ENCODE measurements at regions not wholly inside any gene's neighbourhood (a gene's known extent, or its start where the extent isn't known, plus 50 kb on each side); places are given as distances from the start of the nearest gene placed in this dataset.

- no peak for DNase-seq (ENCODE audit: low spot score)
Observed at GRCh38 chr1:29457496-29458368, 221.4 kb downstream of the PTPRU start.

DNA sequence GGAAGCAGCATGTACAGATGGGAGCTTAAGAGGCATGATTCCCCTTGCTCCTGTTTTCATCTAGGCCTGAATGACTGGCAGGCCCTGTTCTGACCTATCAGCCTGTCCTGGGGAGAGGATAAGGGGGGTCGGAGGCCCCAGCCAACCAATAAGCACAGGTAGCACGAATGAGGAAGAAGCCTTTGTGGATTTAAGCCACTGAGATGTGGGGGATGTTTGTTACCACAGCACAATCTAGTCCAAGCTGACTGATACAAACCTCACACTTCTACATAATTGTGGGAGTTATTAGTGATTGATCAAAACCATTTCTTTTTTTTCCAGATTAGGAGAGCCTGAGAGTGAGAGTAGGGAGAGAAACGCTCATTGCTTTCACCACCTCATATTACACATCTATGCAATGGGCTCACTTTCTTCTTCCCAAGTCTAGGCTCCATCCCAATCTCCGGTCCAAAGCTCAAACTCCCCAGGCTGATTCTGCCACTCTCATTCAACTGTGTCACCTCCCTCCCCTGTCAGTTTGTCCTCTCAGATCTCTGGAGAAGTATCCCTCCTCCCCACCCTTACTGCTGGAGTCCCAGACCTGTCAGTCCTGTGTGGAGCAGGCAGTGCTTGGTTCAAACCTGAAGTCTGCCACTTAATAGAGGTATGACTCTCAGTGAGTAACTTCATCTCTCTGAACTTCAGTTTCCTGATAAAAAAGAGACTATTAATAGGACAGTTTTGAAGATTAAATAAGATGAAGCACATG lies 220.5 kb downstream of the PTPRU start:
- no peak for DNase-seq (ENCODE audit: low spot score)

DNA sequence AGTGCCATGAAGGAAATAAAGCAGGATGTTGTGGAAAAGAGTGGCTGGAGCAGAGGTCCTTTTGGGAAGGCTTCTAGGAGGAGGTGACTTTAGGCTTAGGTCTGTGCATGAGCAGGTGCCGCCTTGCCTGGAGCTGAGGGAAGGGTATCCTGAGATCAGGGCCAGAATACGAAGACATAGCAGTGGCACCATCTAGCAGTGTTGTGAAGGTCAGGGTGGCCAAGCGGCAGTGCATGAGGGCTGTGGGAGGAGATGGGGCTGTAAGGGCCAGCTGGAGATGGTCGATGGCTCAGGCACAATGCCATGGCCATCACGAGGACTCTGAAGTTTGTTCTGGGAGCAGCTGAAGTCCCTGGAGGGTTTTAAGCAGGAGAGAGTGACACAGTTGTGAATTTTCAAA lies 219.5 kb downstream of the PTPRU start:
- DNase-seq (ENCODE audit: low spot score) = no peak

- no peak for DNase-seq (ENCODE audit: low spot score)
Observed at GRCh38 chr1:29454616-29455380, 218.5 kb downstream of the PTPRU start.

DNA sequence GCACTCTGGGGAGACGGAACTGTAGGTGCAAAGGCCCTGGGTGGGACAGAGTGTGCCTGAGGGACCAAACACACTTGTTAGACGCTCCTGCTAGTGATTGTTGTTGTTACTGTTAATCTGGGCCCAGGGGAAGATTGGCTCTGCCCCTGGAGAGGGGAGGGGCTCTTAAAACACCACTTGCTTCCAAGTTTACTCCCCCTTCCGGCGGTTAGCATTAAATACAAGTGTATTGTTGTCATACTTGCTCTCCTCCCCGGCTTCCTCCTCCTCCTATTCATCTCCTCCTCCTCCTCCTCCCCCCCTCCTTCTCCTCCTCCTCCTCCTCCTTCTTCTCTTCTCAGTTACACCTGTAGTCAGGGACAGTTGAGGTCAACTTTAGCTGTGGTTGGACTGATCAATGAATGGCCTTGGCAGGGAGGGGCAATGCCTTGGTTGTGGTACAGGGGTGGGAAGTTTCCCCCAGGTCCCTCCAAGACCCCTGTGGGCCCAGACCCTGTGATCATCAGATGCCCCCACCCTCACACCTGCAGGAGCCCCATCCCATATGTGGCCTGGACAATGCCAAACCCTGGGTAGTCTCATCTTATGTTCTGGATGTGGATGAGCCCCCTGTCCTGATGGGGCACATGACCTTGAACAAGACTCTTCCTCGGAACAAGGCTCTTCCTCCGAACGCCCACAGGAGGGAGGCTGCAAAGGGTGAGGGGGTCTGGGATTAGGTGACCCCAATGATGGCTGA lies 217.3 kb downstream of the PTPRU start:
- peak; percentile 38 for DNase-seq (ENCODE audit: low spot score)

DNA sequence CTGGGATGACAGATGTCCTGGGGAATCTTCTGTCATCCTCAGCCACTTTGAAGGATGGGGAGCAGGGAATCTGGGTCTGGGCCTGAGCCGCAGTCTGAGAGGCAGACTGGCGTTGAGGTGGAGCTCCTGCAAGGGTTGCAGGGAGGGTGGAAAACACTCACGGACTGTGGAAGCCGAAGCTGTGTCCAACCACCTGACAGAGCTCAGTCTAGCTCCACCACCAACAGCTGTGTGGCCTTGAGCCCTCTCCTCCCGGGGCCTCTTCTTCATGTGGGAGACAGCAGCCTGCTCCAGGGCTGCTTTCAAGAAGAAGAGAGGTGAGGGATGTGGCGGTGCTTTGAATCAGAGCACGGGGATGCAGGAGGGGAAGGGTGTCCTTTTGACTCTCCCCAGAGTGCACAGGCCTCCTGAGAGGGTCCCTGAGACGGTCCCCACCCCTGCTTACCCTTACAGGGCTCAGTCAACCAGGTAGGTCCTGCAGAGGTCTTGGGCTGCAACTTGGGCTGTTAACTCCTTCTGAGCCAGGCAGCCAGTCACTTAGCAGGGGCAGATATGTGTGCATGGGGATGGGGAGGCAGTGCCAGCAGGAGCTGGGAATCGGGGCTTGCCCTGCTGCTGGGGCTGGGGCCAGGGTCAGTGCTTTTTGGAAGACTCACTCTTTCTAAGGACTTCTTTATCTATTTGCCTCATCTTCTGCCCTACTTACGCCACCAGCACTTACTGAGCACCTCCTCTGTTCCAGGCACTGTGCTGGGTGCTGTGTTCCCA lies 216.3 kb downstream of the PTPRU start:
- no peak for DNase-seq (ENCODE audit: low spot score)

GRCh38 chr1:29451368-29451892 lies 215.1 kb downstream of the PTPRU start:
- DNase-seq (ENCODE audit: low spot score) = no peak

- DNase-seq (ENCODE audit: low spot score) = no peak
Observed at GRCh38 chr1:29450591-29450990, 214.3 kb downstream of the PTPRU start.

- no peak for DNase-seq (ENCODE audit: low spot score)
Observed at GRCh38 chr1:29448456-29449235, 212.3 kb downstream of the PTPRU start.

- DNase-seq (ENCODE audit: low spot score) = no peak
Observed at GRCh38 chr1:29447368-29447767, 211.0 kb downstream of the PTPRU start.

DNA sequence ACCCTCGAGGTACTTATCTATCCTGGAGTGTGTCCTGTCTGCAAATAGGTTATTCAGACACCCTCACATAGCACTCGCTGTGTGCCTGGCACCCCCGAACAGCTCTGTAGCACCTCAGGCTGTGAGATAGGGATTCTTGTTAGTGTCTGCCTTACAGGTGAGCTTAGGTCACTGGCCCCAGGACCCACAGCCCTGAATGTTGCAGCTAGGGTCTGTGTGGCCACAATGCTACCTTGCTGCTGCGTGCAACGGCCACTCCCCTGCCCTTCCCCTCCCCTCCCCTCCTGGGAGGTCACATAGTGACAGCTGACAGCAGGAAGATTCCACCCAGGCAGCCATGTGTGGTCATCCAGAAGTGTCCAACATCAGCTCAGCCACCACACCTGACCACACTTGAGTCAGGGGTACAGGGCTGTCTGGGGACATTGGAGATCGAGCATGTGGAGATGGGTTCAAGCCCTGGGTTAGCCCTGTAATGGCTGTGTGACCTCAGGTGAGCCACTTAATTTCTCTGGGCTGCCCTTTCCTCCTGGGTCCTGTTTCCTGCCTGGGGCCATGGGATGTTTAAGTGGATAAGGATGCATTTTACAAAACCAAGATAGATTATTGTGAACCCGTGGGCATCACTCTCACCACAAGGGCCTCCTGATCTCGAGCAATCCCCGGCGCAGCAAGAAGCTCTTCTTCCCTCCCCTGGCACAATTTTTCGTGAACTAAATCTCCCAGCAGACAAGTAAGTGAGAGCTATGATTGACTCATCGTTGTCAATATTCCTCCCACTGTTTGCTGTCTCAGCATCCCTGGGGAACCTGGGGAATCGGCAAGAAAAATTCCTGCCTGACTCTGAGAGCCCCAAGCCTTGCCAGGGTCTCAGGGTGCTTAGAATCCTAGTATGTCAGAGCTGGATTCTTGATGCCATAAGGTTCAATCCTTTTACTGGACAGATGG lies 208.7 kb downstream of the PTPRU start:
- no peak for DNase-seq (ENCODE audit: low spot score)

- DNase-seq (ENCODE audit: low spot score) = no peak
Observed at GRCh38 chr1:29444081-29444715, 207.9 kb downstream of the PTPRU start.

DNA sequence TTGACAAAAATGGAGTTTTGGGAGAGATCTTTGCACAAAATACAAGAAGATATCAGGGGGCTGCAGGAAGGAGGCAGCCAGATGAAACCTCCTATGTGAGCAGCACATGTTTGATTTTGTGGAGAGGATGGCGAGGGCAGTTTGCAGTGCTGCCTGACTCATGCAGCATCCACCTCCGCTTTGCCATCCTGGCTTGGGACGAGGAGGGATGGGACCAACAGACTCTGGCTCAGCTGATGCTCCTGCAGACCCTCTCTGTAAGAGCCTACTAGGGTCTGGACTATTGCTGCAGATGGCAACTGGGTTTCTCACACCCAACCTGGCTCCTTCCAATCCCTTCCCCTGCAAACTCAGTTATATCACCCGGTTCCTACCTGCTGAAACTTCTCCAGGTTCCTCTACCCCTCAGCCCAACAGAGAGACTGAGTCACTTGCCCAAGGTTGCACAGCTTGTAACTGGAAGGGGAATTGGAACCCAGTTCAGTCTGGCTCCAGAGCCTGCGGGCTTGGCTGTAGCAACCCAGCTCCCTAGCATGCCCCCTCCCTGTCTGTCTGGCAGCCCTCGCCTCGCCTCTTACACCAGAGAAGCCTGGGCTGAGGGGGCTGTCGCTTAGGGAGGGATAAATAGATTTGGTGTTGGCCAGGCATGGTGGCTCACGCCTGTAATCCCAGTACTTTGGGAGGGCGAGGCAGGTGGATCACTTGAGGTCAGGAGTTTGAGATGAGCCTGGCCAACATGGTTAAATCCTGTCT lies 205.8 kb downstream of the PTPRU start:
- DNase-seq (ENCODE audit: low spot score) = no peak

DNA sequence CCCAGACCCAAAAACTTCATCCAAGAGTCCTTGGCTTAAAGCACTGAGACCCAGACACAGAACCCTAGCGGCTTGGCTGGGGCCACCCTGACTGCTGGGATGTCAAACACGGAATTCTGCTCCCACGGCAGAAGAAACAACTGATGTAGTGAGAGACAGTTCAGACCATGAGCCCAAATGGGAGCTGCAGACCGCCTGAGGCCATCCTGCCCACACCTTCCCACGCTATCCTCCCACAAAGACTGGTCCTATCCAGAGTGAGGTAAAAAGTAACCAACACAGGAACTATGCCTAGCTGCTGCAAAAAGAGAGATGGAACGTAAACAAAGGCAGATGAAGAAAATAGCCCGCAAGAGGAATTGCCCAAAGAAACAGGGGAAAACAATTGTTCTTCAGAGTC lies 203.3 kb downstream of the PTPRU start:
- no peak for DNase-seq (ENCODE audit: low spot score)

- no peak for DNase-seq (ENCODE audit: low spot score)
Observed at GRCh38 chr1:29438991-29439390, 202.7 kb downstream of the PTPRU start.

DNA sequence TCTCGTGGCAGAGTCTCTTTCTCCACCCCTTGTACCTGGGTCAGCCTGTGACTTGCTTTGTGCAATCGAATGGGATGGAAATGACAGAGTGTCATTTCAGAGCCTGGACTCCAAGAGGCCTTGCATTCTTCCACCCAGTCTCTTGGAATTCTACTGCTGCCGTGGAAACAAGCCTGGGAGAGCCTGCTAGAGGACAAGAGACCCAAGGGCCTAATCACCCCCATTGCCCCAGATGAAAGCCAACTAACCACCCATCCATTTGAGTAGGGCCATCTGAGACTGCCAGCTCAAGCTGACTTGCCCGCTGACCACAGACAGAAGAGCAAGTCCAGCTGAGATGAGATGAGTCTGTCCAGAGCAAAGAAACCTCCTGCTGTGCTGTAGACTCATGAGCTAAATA lies 201.6 kb downstream of the PTPRU start:
- DNase-seq (ENCODE audit: low spot score) = no peak

DNA sequence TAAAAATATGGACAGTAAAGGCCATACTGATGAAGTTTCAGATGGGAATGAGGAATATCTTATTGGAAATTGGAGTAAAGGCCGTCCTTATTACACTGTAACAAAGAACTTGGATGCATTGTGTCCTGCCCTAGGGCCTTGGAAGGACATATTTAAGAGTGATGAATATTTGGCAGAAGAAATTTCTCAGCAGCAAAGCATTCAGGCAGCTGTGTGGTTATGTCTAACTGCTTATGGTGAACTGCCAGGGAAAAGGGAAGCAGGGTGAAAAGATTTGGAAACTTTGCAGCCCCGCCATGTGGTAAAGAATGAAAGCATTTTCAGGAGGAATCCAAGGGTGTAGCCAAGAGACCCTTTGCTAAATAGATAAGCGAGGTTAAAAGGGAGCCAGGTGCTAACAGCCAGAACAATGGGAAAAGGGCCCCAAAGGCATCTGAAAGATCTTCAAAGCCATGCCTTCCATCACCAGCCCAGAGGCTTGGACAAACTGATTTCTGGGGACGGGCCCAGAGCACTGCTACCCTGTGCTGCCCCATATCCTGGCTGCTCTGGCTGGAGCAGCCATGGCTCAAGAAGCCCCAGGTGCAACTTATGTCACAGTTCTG lies 200.0 kb downstream of the PTPRU start:
- no peak for DNase-seq (ENCODE audit: low spot score)

Measured in AG08395 (cell line).